BJ (cell line): ENCODE measurements at regions not wholly inside any gene's neighbourhood (a gene's known extent, or its start where the extent isn't known, plus 50 kb on each side); places are given as distances from the start of the nearest gene placed in this dataset.

Experiments
- CTCF ChIA-PET: fragments of 350-600 bp; formaldehyde crosslinking; extraction: SDS; loops from one replicate; lab custom pipeline; 2021; ENCODE audit warnings: antibody characterized with exemption, inconsistent platforms; lab: Yijun Ruan, JAX
- POLR2A ChIA-PET: fragments of 300-600 bp; sonication (Branson Sonifier 250); formaldehyde crosslinking; extraction: SDS; loops from one replicate; lab custom pipeline; 2021; ENCODE audit warnings: antibody characterized with exemption; lab: Charles Lee
- DNase-seq: peaks from one replicate; pipeline ENCODE4 v3.0.0-alpha.2; 2011; ENCODE audit warnings: low read depth
- H3K27me3 ChIP-seq: 2 replicates; pipeline ENCODE4 v1.6.0; 2011; ENCODE audit warnings: low read length; ENCODE audit not compliant: control insufficient read depth, insufficient read depth
- H3K36me3 ChIP-seq: 2 replicates; pipeline ENCODE4 v1.5.1; 2011; ENCODE audit warnings: low read length; ENCODE audit not compliant: control insufficient read depth, insufficient read depth
- H3K4me3 ChIP-seq: 2 replicates; pipeline ENCODE4 v1.5.1; 2011; ENCODE audit warnings: low read depth, mild to moderate bottlenecking, control low read depth, low read length
- TF ChIP-seq, protein P1 (sequence below): IDR thresholded peaks from 2 replicates; pipeline ENCODE4 v1.5.1; 2011; ENCODE audit warnings: low read depth, mild to moderate bottlenecking, control low read depth, inconsistent platforms, low read length, moderate library complexity; ENCODE audit not compliant: insufficient read depth

DNA sequence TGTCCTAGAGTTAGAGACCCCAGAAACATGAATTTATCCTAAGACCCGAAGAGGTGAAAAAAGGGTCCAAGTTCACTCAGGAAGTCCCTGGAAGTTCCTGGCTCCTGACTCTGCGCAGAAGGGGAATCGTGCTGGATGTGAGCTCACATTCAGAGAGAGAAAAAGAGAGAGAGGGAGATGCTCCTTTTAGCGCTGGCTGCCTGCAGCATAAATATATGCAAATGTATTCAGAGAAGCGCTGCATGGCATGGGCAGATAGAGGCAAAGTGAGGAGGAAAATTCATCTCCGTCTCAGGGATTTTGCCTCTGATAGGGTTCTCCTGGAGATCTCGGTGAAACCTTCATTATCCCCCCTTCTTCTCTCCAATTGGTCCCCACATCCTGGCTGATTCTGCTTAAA lies 517.2 kb downstream of the MN1 start:
- POLR2A ChIA-PET: no interaction called here
- TF ChIP-seq, protein P1, sequence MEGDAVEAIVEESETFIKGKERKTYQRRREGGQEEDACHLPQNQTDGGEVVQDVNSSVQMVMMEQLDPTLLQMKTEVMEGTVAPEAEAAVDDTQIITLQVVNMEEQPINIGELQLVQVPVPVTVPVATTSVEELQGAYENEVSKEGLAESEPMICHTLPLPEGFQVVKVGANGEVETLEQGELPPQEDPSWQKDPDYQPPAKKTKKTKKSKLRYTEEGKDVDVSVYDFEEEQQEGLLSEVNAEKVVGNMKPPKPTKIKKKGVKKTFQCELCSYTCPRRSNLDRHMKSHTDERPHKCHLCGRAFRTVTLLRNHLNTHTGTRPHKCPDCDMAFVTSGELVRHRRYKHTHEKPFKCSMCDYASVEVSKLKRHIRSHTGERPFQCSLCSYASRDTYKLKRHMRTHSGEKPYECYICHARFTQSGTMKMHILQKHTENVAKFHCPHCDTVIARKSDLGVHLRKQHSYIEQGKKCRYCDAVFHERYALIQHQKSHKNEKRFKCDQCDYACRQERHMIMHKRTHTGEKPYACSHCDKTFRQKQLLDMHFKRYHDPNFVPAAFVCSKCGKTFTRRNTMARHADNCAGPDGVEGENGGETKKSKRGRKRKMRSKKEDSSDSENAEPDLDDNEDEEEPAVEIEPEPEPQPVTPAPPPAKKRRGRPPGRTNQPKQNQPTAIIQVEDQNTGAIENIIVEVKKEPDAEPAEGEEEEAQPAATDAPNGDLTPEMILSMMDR: no peak
- CTCF ChIA-PET: no interaction called here
- Histone ChIP-seq H3K4me3 (no peak overlapping the region), H3K27me3 (peaks cover 5% of the 10 kb centered on the region), H3K36me3 (no peaks in the 10 kb centered on the region)
- no peak for DNase-seq

DNA sequence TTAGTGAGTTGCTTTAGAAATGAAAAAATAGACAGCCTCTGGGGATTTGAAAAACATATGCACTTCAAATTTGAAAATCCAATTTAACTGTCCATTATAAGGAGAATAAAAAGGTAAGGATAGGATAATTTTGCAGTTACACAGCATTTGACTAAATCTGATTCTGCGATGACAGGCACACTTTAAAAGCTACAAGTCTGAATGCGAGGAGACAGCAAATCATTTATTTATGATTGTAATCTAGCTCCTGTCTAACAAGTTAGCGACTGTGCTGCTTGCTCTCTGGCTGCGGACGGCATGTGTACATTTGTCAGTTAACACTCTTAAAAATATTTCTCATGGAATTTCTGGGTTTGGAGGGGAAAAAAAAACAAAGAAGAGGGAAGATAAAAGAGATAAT lies 514.8 kb downstream of the MN1 start:
- Histone ChIP-seq H3K4me3 (no peak overlapping the region), H3K36me3 (no peaks in the 10 kb centered on the region), H3K27me3 (peaks cover 7% of the 10 kb centered on the region)
- no peak for DNase-seq
- POLR2A ChIA-PET: no interaction called here
- CTCF ChIA-PET: no interaction called here
- TF ChIP-seq, protein P1: no peak

GRCh38 chr22:27292542-27293299 lies 508.8 kb downstream of the MN1 start:
- no peak for DNase-seq
- Histone ChIP-seq H3K27me3 (peaks cover 12% of the 10 kb centered on the region), H3K36me3 (no peaks in the 10 kb centered on the region), H3K4me3 (no peak overlapping the region)
- TF ChIP-seq, protein P1: no peak
- CTCF ChIA-PET: interaction anchor here (0.5 to 1.1 kb wide), 2 partner anchors 9 to 58 kb away, joined by 4 read pairs; no protein-coding TSS in a partner anchor
- POLR2A ChIA-PET: no interaction called here

DNA sequence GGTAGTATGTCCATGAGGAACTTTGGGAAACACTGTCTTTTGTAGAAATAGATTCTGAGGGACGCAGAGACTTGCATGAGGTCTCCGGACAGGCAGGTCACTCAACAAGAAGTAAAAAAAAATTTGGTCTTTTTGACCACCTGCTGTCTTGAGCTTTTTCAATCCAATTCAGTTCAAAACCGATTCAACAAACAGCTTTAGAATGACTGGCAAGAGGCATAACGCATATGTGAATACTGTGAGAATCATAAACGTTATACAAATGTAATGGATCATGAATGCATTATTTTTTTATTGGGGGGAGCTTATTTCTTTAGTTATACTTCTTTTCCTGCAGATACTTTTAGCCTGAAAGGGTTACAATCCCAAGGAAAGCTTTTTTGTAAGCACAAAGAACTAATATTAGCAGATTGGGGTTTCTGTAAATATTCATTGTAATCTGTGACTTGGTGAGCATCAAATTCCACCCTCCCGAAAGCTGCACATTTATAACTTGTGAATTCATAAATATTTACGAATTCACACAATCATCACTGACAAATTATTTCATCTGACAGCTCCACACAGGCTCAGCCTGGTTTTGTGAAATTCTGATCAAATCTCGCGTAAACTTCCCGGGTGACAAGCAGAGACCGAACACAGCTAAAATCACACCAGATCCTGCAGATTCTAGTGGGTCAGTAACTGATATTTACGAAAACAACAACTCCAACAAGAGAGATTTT lies 507.7 kb downstream of the MN1 start:
- TF ChIP-seq, protein P1: no peak
- ChIA-PET POLR2A (interaction anchor here (0.7 kb wide), 1 partner anchor 483 kb away, joined by 3 read pairs; no protein-coding TSS in a partner anchor), CTCF (interaction anchor here (1.3 kb wide), 1 partner anchor 15 kb away, joined by 5 read pairs; no protein-coding TSS in a partner anchor)
- Histone ChIP-seq H3K4me3 (no peak overlapping the region), H3K36me3 (no peaks in the 10 kb centered on the region), H3K27me3 (peaks cover 12% of the 10 kb centered on the region)
- DNase-seq: no peak

GRCh38 chr22:27295040-27295439 lies 506.5 kb downstream of the MN1 start:
- POLR2A ChIA-PET: no interaction called here
- no peak for DNase-seq
- Histone ChIP-seq H3K27me3 (peaks cover 10% of the 10 kb centered on the region), H3K36me3 (no peaks in the 10 kb centered on the region), H3K4me3 (no peak overlapping the region)
- TF ChIP-seq, protein P1: no peak
- CTCF ChIA-PET: no interaction called here
